Glomerular endothelial cell (primary cell): ENCODE measurements at regions not wholly inside any gene's neighbourhood (a gene's known extent, or its start where the extent isn't known, plus 50 kb on each side); places are given as distances from the start of the nearest gene placed in this dataset.

Experiments
- DNase-seq: peaks from one replicate; pipeline ENCODE4 v3.0.0-alpha.2; 2011; ENCODE audit warnings: low read depth, low spot score; ENCODE audit errors: extremely low read depth

GRCh38 chrX:16436348-16437188 is 213.4 kb upstream of the S100G start:
- peak; percentile 56 for DNase-seq

DNA sequence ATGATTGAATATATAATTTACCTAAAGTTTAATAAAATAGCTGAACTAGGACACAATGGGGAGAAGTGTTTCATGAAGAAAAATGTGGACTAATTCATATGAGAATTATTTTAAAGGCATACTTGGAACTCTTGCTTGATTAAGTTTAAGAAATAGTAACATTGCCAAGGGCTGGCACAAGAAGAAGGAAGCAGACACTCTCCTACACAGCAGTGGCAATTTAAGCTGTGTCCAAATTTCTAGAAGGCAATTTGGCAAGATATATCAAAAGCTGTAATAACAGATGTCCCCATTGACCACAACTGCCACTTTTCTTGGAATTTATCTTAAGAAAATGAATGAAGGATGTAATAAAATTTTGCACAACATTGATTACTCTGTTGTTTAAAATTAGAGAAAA is 209.5 kb upstream of the S100G start:
- DNase-seq: no peak

DNA sequence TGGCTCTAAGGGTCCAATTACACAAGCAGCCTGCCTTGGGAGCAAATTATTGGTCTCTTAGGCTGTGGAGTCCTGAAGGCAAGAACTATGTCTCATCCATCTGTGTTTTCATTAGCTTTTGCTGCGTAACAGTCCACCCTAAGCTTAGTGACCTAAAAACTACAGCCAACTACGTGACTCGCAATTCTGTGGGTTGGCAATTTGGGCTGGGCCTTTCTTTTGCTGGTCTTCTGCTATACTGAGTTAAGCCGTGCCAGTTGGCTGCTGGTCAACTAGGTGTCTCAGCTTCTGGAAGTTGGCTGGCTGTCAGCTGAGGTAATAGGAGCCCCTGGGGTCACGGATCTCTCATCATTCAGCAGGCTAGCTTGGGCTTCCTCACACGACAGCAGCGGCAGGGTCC is 205.6 kb upstream of the S100G start:
- DNase-seq: no peak

- no peak for DNase-seq
Observed at GRCh38 chrX:16445166-16445752, 204.7 kb upstream of the S100G start.

DNA sequence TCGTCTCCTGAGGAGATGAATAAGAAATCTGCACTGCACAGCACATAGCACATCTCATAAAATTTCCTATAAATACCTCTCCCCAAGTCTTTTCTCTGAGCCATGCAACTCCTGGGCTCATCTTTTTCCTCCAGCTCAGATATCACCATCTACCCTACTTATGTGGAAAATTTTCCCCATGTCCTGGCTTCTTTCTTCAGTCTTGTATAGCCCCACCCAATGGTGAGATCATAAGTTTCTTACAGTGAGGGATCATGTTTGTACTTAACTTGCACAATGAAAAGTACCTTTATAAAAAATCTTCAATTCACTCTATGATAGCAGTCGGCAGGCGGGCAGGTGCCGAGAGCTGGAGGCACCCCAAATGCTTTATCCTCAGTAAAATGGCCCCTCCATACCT is 198.6 kb upstream of the S100G start:
- no peak for DNase-seq

DNA sequence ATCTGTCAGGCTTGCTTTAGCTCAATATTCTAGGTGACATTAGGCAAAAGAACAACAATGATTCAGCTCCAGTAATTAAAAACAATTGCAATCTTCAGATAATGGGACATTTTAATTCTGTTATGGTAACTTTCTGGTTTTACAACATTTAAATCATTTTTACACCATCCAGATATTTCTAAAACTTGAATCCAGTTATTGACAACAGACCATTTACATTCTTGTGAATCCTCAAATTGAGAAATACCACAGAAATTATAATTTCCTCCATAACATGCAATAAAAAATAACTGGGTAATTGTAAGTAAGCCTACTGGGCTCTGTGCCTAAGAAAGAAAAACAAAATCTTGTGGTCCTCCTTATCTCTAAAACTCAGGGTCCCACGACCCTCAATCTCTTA is 195.0 kb upstream of the S100G start:
- DNase-seq: no peak

DNA sequence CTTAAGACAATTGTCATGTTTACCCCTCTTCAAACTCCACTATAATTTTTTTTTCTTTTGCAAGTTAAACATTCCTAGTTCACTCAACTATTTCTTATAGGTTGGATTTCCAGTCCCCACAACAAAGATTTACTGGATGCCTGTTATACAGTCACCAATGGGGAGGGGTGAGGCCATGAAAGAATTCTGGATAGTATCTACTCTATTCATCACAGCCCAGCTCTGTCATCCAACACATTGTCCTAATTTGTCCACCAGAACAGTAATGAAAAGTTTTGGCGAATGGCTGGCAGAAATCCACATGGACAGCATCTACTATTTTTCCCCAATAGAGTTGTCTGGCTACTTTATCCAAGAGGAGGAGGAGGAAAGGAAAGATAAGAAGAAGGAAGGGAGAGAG is 192.7 kb upstream of the S100G start:
- no peak for DNase-seq

DNA sequence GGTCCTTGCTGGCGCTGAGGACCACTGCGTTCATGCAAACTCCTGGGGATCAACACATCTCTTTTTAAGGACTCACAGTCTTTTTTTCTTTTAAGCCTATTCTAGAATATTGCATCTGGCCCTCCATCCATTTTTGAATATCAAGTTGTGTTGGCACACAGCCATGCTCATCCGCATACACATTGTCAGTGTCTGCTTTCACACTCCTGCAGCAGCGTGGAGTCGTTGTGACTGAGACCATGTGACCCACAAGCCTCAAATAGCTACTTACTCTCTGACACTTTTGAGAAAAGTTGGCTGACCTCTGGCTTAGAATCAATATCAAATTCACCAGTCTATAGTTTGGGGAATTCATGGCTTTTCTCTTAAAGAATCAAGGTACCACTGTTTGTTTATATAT is 191.8 kb upstream of the S100G start:
- no peak for DNase-seq

GRCh38 chrX:16459008-16459407 is 190.9 kb upstream of the S100G start:
- DNase-seq: no peak

GRCh38 chrX:16461968-16462367 is 188.0 kb upstream of the S100G start:
- DNase-seq: no peak

DNA sequence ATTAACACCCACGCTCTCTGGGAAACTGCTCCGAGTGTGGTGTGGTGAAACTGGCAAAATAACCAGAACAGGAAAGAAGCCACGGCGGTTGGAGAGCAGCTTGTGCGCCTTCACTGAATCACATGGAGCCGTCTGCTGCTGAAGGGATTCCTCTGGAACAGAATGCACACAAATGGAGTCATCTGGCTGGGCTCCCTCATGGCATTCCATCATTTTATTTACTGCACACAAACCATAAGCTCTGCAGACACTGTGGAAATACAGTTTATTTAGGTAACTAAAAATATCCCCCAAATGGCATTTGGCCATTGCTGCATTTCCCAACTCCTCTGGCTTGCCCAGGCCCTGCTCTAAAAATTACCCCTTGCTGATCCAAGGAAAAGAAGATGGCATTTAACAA is 187.0 kb upstream of the S100G start:
- no peak for DNase-seq

- DNase-seq: no peak
Observed at GRCh38 chrX:16464369-16464768, 185.6 kb upstream of the S100G start.

DNA sequence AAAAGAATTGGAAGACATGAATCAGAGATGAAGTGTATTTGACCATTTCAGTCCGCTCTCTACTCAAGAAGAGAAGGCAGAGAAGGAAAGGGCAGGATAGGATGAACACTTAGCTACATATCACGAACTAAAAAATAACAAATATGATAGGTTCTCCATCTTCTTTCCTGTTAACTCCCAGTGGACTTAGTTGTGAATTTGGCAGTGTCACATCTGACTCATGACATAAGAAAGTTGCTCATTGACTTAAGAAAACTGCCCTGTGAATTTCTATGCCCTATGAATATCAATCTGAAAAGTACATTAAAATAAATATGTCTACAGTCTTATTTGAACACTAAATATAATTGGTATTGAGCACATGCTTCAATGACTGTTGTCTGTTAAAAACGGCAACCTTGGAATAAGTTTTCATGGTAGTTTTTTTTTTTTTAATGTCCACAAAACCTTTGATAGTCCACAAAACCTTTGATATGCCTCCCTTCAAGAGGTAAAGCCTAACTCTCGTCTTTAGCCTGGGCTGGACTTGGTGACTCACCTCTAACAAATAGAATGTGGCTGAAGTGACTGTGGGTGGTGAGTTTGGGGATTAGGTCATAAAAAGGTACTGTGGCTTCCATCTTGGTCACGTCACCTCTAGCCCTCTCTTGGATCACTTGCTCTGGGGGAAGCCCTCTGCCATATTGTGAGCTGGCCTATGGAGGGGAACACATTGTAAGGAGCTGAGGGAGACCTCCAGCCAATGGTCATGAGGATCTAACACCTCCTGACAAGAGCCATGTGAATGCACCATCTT is 184.7 kb upstream of the S100G start:
- DNase-seq: no peak

DNA sequence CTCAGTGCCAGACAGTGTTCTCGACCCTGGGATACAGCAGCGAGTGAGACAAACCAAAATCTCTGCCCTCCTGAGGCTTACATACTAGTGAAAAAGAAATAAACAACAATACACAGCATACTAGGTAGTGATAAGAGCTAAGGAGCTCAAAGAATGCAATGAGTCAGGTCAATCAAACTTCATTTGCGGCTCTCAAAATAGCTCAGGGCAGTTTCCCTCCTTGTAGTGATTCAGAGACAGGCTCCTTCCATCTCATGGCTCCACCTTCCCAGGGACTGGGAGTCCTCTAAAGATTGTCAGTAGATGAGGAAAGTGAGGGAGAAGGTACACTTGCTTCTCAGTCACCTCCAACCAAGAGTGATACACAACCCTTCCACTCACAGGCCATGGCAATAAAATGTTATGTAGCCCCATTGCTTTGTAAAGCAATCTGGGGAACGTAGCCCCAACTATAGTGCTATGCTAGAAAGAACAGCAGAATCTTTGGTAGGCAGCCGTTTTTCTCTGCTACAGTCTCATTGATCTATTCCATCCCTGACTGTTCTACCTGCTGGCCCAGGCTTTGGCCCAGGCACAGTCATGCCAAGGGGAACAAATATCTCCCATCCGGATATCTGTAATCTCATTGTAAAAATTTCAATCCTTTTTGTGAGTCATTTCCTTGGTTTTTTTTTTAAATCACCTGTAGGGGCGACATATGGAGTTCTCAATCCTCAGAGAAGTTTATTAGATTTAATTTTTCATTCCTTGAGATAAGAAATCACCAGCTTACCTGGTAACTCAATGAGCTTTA is 183.1 kb upstream of the S100G start:
- DNase-seq: no peak

GRCh38 chrX:16469870-16470269 is 180.1 kb upstream of the S100G start:
- no peak for DNase-seq

DNA sequence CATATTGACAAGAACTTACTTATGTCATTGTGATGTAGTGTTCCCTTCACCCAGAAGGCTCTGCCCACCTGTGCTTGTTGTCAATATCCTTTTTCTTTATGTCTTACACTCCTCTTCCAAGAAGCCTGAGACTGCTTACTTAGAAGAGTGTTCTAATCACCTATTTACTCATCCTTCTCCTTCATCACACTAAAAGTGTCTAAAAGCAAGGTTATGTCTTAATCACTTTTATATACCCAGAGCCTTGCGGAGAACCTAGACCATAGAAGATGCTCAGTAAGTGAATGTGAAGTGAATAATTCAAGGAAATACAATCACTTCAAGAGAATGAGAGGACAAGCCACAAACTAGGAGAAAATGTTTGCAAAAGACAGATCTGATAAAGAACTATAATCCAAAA is 177.6 kb upstream of the S100G start:
- no peak for DNase-seq

DNA sequence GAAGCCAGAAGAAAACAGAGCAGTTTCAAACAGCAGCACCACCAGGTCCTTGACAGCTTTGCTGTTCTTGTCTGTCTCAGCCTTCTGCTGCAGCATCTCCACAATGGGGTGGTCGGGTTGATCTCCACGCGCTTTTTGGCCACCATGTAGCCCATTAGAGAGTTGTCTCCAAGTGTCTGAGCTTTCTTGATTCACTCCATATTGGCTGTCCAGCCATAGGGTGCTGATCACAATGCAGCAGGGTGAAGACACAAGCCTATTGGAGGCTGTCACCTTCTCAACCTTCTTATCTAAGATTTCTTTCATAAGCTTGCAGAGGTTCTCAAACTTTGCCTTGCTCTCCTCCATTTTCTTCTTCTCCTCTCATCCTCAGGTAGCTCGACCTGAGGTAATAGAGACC is 175.4 kb upstream of the S100G start:
- DNase-seq: no peak

DNA sequence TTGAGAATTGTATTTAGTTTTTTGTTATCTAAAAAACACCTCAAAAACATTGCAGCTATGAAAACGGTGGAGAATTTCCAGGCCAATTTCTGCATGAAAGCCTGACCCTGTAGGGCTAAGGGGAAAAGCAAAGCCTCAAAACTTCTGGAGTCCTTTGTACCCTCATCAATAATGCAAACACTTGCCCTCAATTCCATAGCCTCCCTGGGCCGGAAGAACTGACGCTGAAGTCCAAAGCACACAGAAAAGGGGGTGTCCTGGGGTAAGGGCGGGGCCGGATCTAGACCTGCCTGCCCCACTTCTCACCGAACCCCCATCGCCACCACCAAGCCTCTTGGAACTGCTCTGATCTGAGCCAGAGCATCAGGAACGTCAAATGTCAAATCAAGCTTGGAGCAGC is 173.9 kb upstream of the S100G start:
- DNase-seq: no peak

DNA sequence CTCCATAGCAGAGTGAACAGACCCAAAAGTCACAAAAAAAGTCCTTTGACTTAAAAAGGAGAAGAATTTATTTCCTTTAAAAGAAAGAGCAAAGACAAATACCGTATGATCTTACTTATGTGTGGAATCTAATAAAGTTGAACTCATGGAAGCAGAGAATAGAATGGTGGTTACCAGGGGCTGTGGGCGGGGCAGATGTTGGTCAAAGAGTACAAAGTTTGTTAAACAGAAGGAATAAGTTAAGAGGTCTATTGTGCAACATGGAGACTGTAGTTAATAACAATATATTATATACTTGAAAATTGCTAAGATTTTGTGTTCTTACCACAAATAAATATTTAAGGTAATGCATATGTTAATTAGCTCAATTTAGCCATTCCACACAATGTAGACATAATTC is 173.3 kb upstream of the S100G start:
- no peak for DNase-seq

DNA sequence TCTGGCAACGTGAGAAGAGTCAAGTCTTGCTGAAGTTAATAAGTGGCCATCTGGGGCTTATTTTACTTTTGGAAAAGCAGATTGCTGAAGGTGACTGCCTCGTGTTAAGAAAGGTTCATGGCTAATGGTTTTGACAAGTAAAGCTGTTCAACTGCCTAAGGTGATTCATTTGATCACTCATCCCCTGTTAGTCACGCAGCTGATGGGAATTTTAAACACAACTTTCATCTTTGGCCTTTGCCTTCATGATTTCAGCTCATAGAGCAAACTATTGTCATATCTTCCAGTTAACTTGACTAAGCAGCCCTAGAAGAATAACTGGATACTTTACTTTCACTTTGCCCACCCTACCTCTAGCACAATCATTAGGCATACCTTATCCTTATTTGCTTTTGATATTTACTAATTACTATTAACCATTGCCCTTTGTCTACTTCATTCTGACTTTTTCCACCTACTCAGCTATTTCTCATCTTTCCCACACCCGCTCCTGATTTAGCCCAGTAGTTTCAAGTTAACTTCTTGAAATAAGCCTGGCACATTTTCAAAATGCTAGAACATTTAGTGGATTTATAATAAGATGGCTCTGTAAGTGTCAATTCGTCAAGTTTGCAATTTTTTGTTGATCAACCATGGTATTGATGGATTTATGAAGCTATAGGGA is 170.6 kb upstream of the S100G start:
- DNase-seq: no peak

DNA sequence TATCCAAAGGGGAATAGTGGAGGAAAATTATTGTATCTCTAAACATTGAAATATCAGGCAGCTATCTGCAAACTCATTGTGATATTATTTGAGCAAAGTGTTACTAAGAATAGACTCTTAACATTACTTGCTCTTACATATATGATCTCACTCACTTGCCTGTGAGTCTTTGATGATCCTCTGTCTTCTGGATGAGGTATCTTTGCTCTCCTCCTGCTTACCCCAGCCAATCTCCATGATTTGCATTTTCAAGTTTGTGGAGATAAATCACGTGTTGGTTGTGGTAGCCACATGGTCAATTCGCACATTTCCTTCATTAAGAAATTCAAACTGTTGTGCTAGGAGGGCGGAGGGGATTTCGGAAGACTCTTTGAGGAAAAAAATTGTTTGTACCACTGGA is 169.9 kb upstream of the S100G start:
- DNase-seq: no peak
